ENCODE measurements at regions not wholly inside any gene's neighbourhood (a gene's known extent, or its start where the extent isn't known, plus 50 kb on each side); places are given as distances from the start of the nearest gene placed in this dataset.

DNA sequence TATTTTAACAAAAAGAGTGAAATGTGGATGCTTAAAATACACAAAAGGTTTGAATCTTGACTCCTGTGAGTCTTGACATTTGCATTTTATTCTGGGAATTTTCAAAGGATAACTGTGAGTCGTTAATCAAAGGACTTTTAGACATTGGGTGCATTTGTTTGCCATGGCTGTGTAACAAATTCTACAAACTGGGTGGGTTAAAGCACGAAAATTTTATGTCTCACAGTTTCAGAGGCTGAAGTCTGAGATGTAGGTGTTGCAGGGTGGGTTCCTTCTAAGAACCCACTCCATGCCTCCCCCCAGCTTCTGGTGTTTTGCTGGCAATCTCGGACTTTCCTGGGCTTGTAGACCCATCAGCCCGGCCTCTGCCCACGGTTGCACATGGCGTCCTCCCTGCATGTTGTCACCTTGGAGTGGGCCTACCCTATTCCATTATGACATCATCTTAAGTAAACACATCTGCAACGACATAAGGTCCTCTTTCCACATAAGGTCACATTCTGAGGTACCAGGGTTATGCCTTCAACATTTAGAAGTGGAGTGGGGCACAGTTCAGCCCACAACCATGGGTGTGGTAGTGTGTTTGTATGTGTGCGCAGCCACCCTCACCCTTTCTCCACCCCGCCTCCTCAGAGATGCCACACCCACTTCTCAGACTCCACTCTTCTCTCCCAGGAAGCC lies 113.1 kb downstream of the FOXA2 start:
- CTCF ChIA-PET = no interaction called here
- Histone ChIP-seq H3K4me2 (no peak overlapping the region), H3K9me2 (ENCODE audit: insufficient read depth) (no peaks in the 10 kb centered on the region), H4K20me1 (ENCODE audit: insufficient read depth) (no peaks in the 10 kb centered on the region), H3K9me3 (ENCODE audit: insufficient read depth, low read depth) (no peaks in the 10 kb centered on the region), H3F3A (ENCODE audit: insufficient read depth, low read depth) (peaks cover 11% of the 10 kb centered on the region; the same call in 1 of the 2 replicates), H3K36me3 (ENCODE audit: low read depth) (no peaks in the 10 kb centered on the region), H3K27ac (no peak overlapping the region), H3K4me3 (no peak overlapping the region), H3K27me3 (ENCODE audit: insufficient read depth, low read depth) (no peaks in the 10 kb centered on the region), H2AFZ (no peak overlapping the region), H3K79me2 (ENCODE audit: low read depth) (no peaks in the 10 kb centered on the region), H3K4me1 (replicated peaks; ENCODE audit: insufficient read depth) (peaks cover 21% of the 10 kb centered on the region)
- POLR2A ChIA-PET (ENCODE audit: unreplicated experiment) = no interaction called here
- DNase-seq = no peak
- intact Hi-C loops (cut with micrococcal nuclease; ENCODE audit: unreplicated experiment) = no loop called here
- BruUV-seq (replicated peaks) = no TSS peak
- TF ChIP-seq EZH2 (IDR thresholded peaks at IDR 0.05; ENCODE audit: low read depth) = no peak
- TF ChIP-seq, protein P1, sequence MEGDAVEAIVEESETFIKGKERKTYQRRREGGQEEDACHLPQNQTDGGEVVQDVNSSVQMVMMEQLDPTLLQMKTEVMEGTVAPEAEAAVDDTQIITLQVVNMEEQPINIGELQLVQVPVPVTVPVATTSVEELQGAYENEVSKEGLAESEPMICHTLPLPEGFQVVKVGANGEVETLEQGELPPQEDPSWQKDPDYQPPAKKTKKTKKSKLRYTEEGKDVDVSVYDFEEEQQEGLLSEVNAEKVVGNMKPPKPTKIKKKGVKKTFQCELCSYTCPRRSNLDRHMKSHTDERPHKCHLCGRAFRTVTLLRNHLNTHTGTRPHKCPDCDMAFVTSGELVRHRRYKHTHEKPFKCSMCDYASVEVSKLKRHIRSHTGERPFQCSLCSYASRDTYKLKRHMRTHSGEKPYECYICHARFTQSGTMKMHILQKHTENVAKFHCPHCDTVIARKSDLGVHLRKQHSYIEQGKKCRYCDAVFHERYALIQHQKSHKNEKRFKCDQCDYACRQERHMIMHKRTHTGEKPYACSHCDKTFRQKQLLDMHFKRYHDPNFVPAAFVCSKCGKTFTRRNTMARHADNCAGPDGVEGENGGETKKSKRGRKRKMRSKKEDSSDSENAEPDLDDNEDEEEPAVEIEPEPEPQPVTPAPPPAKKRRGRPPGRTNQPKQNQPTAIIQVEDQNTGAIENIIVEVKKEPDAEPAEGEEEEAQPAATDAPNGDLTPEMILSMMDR (conservative IDR thresholded peaks at IDR 0.05) = no peak

DNA sequence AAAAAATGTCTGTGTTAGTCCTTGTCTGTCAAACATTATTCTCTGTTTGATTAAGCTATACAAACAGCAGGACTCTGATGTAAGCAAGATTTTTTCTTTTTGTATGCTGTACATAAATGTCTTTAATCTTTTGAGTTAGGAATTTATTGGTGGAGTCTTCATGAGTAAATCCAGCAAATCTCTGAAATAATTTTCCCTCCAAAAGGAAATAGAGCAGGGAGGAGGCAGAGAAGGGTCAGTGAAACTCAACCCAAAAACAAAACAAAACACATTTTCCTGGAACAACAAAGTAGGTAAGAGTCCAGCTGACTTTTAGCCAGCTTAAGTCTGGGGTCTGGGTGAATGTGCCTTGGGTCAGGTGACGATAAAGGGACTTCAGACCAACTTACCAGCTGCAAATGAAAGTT lies 113.7 kb downstream of the FOXA2 start:
- Histone ChIP-seq H3K9me2 (ENCODE audit: insufficient read depth) (no peaks in the 10 kb centered on the region), H3K27ac (no peak overlapping the region), H3K36me3 (ENCODE audit: low read depth) (no peaks in the 10 kb centered on the region), H4K20me1 (ENCODE audit: insufficient read depth) (no peaks in the 10 kb centered on the region), H3K79me2 (ENCODE audit: low read depth) (no peaks in the 10 kb centered on the region), H2AFZ (no peak overlapping the region), H3K4me3 (no peak overlapping the region), H3F3A (ENCODE audit: insufficient read depth, low read depth) (peaks cover 11% of the 10 kb centered on the region; the same call in 1 of the 2 replicates), H3K9me3 (ENCODE audit: insufficient read depth, low read depth) (no peaks in the 10 kb centered on the region), H3K4me2 (no peak overlapping the region), H3K27me3 (ENCODE audit: insufficient read depth, low read depth) (no peaks in the 10 kb centered on the region), H3K4me1 (replicated peaks; ENCODE audit: insufficient read depth) (peaks cover 28% of the 10 kb centered on the region)
- no peak for TF ChIP-seq EZH2 (IDR thresholded peaks at IDR 0.05; ENCODE audit: low read depth)
- TF ChIP-seq, protein P1 (conservative IDR thresholded peaks at IDR 0.05) = no peak
- intact Hi-C loops (cut with micrococcal nuclease; ENCODE audit: unreplicated experiment) = no loop called here
- ChIA-PET CTCF (no interaction called here), POLR2A (ENCODE audit: unreplicated experiment) (no interaction called here)
- no TSS peak for BruUV-seq (replicated peaks)
- no peak for DNase-seq

DNA sequence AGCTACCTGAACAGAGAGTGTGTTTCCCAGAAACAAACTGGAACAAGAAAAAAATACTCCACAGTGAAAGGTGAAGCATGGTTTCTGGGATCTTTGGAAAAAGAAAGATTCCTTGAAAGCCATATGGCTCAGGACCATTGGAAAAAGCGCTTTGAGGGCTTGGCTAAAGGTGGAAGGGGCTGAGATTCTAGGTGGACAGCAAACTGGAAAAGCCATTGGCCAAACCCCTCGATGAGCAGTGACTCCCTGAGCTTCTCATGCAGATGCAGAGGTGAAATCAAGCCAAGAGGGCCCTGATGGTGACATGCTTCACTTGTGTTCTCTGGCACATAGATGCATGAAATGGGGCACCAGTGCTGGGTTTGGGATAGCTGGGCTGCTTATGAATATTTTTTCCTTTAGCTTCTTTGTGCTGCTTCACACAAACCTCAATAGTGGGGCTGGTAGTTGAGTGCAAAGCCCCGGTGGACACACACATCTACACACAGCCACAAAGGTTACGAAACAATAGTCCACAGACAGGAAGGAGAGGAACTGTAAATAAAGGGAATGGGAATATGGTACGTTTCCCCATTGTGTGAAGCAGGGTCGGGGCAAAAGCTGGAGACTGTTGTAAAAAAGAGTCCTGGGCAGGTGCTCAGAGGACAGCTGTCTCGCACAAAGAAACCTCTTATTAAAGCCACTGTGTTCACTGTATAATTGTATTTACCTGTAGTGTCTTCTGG lies 117.8 kb downstream of the FOXA2 start:
- no peak for TF ChIP-seq EZH2 (IDR thresholded peaks at IDR 0.05; ENCODE audit: low read depth)
- TF ChIP-seq, protein P1 (conservative IDR thresholded peaks at IDR 0.05) = no peak
- Histone ChIP-seq H3K9me3 (ENCODE audit: insufficient read depth, low read depth) (peaks cover 3% of the 10 kb centered on the region; the same call in 1 of the 2 replicates), H3K27ac (no peak overlapping the region), H3F3A (ENCODE audit: insufficient read depth, low read depth) (peaks cover 26% of the 10 kb centered on the region), H3K4me1 (replicated peaks; ENCODE audit: insufficient read depth) (peaks cover 58% of the 10 kb centered on the region), H3K4me3 (no peak overlapping the region), H4K20me1 (ENCODE audit: insufficient read depth) (no peaks in the 10 kb centered on the region), H3K9me2 (ENCODE audit: insufficient read depth) (no peaks in the 10 kb centered on the region), H3K27me3 (ENCODE audit: insufficient read depth, low read depth) (no peaks in the 10 kb centered on the region), H2AFZ (no peak overlapping the region), H3K36me3 (ENCODE audit: low read depth) (no peaks in the 10 kb centered on the region), H3K4me2 (peak overlapping the region; percentile 18; the same call in 1 of the 2 replicates), H3K79me2 (ENCODE audit: low read depth) (no peaks in the 10 kb centered on the region)
- CTCF ChIA-PET = interaction anchor here (0.7 kb wide), 1 partner anchor 884 kb away, joined by 3 read pairs; no protein-coding TSS in a partner anchor
- DNase-seq = no peak
- intact Hi-C loops (cut with micrococcal nuclease; ENCODE audit: unreplicated experiment) = no loop called here
- BruUV-seq (replicated peaks) = no TSS peak
- POLR2A ChIA-PET (ENCODE audit: unreplicated experiment) = no interaction called here
